Prostate gland (tissue), 2 donors: ENCODE measurements at regions not wholly inside any gene's neighbourhood (a gene's known extent, or its start where the extent isn't known, plus 50 kb on each side); places are given as distances from the start of the nearest gene placed in this dataset.

Source experiments
- DNase-seq: peaks from one replicate; pipeline ENCODE4 v3.0.0-alpha.2; 2019; ENCODE audit warnings: low spot score
- H3K27ac ChIP-seq, 2 donors: fragments of 200-600 bp; sonication (generic); 2 replicates each; pipeline ENCODE4 v1.5.1; 2017 to 2019
- H3K27me3 ChIP-seq: fragments of 200-600 bp; sonication (generic); replicated peaks from 2 replicates; pipeline ENCODE4 v1.5.1; 2019; ENCODE audit not compliant: insufficient read depth
- H3K36me3 ChIP-seq, 2 donors: fragments of 200-600 bp; sonication (generic); 1 replicate in 1 of 2; 2 replicates in 1 of 2; pipeline versions ENCODE4 v1.5.1 to v1.8.1; 2017 to 2019
- H3K4me1 ChIP-seq: fragments of 200-600 bp; sonication (generic); replicated peaks from 2 replicates; pipeline ENCODE4 v1.5.1; 2019
- H3K4me3 ChIP-seq, 2 donors: fragments of 200-600 bp; sonication (generic); 2 replicates each; pipeline ENCODE4 v1.5.1; 2017 to 2019
- H3K9me3 ChIP-seq: fragments of 200-600 bp; sonication (generic); 2 replicates; pipeline ENCODE4 v1.5.1; 2017
- POLR2A ChIP-seq: fragments of 450-650 bp; IDR thresholded peaks from one replicate; pipeline ENCODE4 v1.6.1; 2016; ENCODE audit warnings: antibody characterized with exemption, mild to moderate bottlenecking
- POLR2AphosphoS5 ChIP-seq: sonication (generic); formaldehyde crosslinking; IDR thresholded peaks from one replicate; pipeline ENCODE4 v1.6.1; 2017; ENCODE audit warnings: antibody characterized with exemption
- WGBS: methylation state at CpG from one replicate; pipeline ENCODE4 v1.1.5; 2018; 5-methylcytosine and 5-hydroxymethylcytosine counted together
- intact Hi-C: fragments of 100-400 bp; cut with DNase I; formaldehyde crosslinking; loops from one replicate; pipeline ENCODE4 v1.14.2; 2022
- small RNA-seq, 2 donors: library from RNA; depleted of rRNA; stranded (forward); fragments of <200 nt; gene quantifications; one replicate each; pipeline ENCODE3, GENCODE V24; 2016
- TF ChIP-seq, protein P1 (sequence below), 4 experiments: fragments of 200-600 bp in 2 of 4; fragments of 450-650 bp in 2 of 4; sonication (generic) in 2 of 4; IDR thresholded peaks; 1 replicate in 3 of 4; 2 replicates in 1 of 4; pipeline ENCODE4 v1.5.1; 2016 to 2019; ENCODE audit warnings: antibody characterized with exemption in 4 of 4, mild to moderate bottlenecking in 2 of 4, moderate library complexity in 2 of 4

- DNase-seq, result no peak
- H3K36me3 ChIP-seq, result no peaks in the 10 kb centered on the region
- no peaks in the 10 kb centered on the region for H3K27me3 ChIP-seq
- intact Hi-C loops, result no loop called here
- no peaks in the 10 kb centered on the region for H3K9me3 ChIP-seq
- no peak overlapping the region for H3K27ac ChIP-seq
- TF ChIP-seq POLR2A (no peak), POLR2AphosphoS5 (no peak)
- TF ChIP-seq, protein P1, sequence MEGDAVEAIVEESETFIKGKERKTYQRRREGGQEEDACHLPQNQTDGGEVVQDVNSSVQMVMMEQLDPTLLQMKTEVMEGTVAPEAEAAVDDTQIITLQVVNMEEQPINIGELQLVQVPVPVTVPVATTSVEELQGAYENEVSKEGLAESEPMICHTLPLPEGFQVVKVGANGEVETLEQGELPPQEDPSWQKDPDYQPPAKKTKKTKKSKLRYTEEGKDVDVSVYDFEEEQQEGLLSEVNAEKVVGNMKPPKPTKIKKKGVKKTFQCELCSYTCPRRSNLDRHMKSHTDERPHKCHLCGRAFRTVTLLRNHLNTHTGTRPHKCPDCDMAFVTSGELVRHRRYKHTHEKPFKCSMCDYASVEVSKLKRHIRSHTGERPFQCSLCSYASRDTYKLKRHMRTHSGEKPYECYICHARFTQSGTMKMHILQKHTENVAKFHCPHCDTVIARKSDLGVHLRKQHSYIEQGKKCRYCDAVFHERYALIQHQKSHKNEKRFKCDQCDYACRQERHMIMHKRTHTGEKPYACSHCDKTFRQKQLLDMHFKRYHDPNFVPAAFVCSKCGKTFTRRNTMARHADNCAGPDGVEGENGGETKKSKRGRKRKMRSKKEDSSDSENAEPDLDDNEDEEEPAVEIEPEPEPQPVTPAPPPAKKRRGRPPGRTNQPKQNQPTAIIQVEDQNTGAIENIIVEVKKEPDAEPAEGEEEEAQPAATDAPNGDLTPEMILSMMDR (IDR thresholded peaks at IDR 0.05), result no peak
- no peak overlapping the region for H3K4me3 ChIP-seq
- WGBS, result 95% methylated on average over 4 of the region's 4 CpGs
- no peaks in the 10 kb centered on the region for H3K4me1 ChIP-seq
Measured at GRCh38 chr6:15194453-15194852, 51.4 kb upstream of the JARID2 start.

Small RNAs in the stretch of these regions (small RNA-seq; reads per million reads assigned to genes)
- gene RN7SL332P (0 reads per million in 2 donors), gene RNU6-793P (0 reads per million in 2 donors)
